ENCODE measurements at regions not wholly inside any gene's neighbourhood (a gene's known extent, or its start where the extent isn't known, plus 50 kb on each side); places are given as distances from the start of the nearest gene placed in this dataset.

DNA sequence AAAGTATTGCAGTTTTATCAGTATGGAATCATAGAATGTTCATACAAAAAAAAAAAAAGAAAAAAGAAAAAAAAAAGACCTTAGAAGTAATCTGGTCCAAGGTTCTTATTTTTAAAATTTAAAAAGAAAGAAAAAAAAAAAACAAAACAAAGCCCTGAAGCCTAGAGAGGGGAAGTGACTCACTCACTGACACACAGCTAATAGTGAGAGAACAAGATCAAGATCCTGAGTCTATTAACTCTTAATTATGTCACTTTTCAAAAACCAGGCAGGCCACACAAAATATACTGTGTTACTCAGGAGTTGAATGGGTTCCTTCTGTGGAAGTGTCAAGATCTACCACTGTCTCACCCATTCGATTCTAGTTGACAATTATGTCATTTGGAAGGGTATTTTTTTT is 433.9 kb upstream of the DAB1 start:
- TF ChIP-seq, protein P1, sequence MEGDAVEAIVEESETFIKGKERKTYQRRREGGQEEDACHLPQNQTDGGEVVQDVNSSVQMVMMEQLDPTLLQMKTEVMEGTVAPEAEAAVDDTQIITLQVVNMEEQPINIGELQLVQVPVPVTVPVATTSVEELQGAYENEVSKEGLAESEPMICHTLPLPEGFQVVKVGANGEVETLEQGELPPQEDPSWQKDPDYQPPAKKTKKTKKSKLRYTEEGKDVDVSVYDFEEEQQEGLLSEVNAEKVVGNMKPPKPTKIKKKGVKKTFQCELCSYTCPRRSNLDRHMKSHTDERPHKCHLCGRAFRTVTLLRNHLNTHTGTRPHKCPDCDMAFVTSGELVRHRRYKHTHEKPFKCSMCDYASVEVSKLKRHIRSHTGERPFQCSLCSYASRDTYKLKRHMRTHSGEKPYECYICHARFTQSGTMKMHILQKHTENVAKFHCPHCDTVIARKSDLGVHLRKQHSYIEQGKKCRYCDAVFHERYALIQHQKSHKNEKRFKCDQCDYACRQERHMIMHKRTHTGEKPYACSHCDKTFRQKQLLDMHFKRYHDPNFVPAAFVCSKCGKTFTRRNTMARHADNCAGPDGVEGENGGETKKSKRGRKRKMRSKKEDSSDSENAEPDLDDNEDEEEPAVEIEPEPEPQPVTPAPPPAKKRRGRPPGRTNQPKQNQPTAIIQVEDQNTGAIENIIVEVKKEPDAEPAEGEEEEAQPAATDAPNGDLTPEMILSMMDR (IDR thresholded peaks at IDR 0.05): no peak
- no peak for TF ChIP-seq POLR2A (IDR thresholded peaks at IDR 0.05)
